ENCODE measurements at regions not wholly inside any gene's neighbourhood (a gene's known extent, or its start where the extent isn't known, plus 50 kb on each side); places are given as distances from the start of the nearest gene placed in this dataset.

DNA sequence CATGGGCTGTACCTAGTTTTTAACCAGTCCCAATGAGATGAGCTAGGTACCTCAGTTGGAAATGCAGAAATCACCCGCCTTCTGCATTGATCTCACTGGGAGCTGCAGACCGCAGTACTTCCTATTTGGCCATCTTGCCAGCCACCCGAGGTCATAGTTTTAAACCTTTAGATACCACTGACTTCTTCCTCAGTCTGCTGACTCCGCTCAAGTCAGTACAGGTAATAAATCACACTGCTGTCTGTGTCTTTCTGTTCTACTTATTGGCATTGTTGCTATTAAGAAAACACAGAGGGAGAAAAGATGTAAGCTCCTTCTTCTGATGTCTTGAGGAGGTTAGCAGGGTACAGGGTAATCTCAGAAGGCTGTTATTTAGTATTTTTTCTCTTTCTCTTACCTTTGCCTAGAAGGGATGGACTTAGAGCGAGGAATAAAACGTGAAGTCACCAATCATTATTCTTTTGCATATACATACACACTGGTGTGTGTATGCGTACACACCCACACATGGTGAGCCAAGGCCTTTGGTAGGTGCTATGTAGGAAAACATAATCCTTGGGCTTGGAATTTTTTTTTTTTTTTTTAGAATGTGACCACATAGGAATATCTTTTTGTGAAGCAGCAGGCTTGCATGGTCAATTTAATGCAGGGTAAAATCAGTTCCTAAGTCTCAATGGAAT is 197.2 kb downstream of the EDEM1 start:
- no peak for DNase-seq
- H3K9me3 ChIP-seq (ENCODE audit: severe bottlenecking), result no peaks in the 10 kb centered on the region

DNA sequence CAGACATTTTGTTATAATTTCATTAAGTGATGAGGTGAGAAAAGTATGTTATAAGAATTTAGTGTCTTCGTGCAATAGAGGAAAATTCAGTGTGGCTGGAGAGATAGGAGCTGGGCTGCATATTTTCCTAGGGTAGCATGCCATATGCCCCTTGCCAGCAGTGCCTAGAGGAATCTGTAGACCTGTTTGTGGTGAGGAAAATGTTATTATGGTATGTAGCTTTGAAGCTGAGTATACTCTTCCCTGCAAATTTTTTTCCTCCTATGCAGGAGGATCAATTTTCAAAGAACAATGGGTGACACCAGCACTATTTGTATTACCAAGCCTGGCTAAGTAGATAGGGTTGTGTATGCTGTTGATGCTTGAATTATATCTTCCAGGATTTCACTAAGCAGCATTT is 200.6 kb downstream of the EDEM1 start:
- H3K4me3 ChIP-seq (ENCODE audit: low read depth, low read length), result no peak overlapping the region
- peaks cover 56% of the 10 kb centered on the region for H3K27me3 ChIP-seq (ENCODE audit: insufficient read depth, low read depth, severe bottlenecking)
- H3K9me3 ChIP-seq (ENCODE audit: severe bottlenecking), result no peaks in the 10 kb centered on the region
- DNase-seq, result no peak
- no peak for TF ChIP-seq CTCF (IDR thresholded peaks at IDR 0.05; ENCODE audit: low read depth, low read length)
- no peaks in the 10 kb centered on the region for H3K36me3 ChIP-seq
- no peak overlapping the region for H3K27ac ChIP-seq

More for the DNA sequence above, 197.2 kb downstream of the EDEM1 start:
- Histone ChIP-seq H3K27ac (no peak overlapping the region), H3K36me3 (no peaks in the 10 kb centered on the region), H3K4me3 (ENCODE audit: low read depth, low read length) (no peak overlapping the region), H3K27me3 (ENCODE audit: insufficient read depth, low read depth, severe bottlenecking) (peaks cover 45% of the 10 kb centered on the region)
- TF ChIP-seq CTCF (IDR thresholded peaks at IDR 0.05; ENCODE audit: low read depth, low read length), result no peak

GRCh38 chr3:5389057-5389456 is 201.6 kb downstream of the EDEM1 start:
- no peak for DNase-seq

DNA sequence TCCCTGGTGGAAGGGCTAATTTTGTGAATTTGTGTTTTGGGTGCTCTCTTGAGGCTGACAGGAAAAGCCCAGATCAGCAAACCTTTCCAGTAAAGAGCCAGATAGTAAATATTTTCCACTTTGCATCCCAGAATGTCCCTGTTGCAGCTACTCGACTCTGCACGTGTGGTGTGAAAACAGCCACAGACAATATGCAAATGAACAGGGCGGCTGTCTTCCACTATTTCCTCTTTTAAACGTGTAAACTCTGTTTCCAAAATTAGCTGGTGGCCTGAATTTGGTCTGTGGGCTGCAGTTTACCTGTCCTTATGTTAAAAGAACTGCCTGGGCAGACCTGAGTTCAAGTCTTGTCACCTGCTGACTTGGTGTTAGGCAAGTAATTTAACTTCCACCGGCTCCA is 202.7 kb downstream of the EDEM1 start:
- DNase-seq, result no peak
- H3K4me3 ChIP-seq (ENCODE audit: low read depth, low read length), result no peak overlapping the region
- H3K27me3 ChIP-seq (ENCODE audit: insufficient read depth, low read depth, severe bottlenecking), result peaks cover 40% of the 10 kb centered on the region
- H3K36me3 ChIP-seq, result no peaks in the 10 kb centered on the region
- no peak overlapping the region for H3K27ac ChIP-seq
- TF ChIP-seq CTCF (IDR thresholded peaks at IDR 0.05; ENCODE audit: low read depth, low read length), result no peak
- no peaks in the 10 kb centered on the region for H3K9me3 ChIP-seq (ENCODE audit: severe bottlenecking)

More at GRCh38 chr3:5389057-5389456, 201.6 kb downstream of the EDEM1 start:
- TF ChIP-seq CTCF (IDR thresholded peaks at IDR 0.05; ENCODE audit: low read depth, low read length), result no peak
- Histone ChIP-seq H3K36me3 (no peaks in the 10 kb centered on the region), H3K27me3 (ENCODE audit: insufficient read depth, low read depth, severe bottlenecking) (peaks cover 46% of the 10 kb centered on the region), H3K4me3 (ENCODE audit: low read depth, low read length) (no peak overlapping the region), H3K27ac (no peak overlapping the region), H3K9me3 (ENCODE audit: severe bottlenecking) (no peaks in the 10 kb centered on the region)

GRCh38 chr3:5390936-5391625 is 203.6 kb downstream of the EDEM1 start:
- no peak for TF ChIP-seq CTCF (IDR thresholded peaks at IDR 0.05; ENCODE audit: low read depth, low read length)
- peaks cover 35% of the 10 kb centered on the region for H3K27me3 ChIP-seq (ENCODE audit: insufficient read depth, low read depth, severe bottlenecking)
- H3K4me3 ChIP-seq (ENCODE audit: low read depth, low read length), result no peak overlapping the region
- H3K9me3 ChIP-seq (ENCODE audit: severe bottlenecking), result no peaks in the 10 kb centered on the region
- H3K36me3 ChIP-seq, result no peaks in the 10 kb centered on the region
- no peak overlapping the region for H3K27ac ChIP-seq
- DNase-seq, result no peak

All from WERI-Rb-1 (cell line).